Adrenal gland (tissue), 9 donors: ENCODE measurements at regions not wholly inside any gene's neighbourhood (a gene's known extent, or its start where the extent isn't known, plus 50 kb on each side); places are given as distances from the start of the nearest gene placed in this dataset.

Experiments used
- DNase-seq, 7 donors: peaks; one replicate each; pipeline ENCODE4 v3.0.0-alpha.2; 2019 to 2020
- H3K27ac ChIP-seq, 5 donors: fragments of 200-600 bp; sonication (generic) in 4 of 5; 1 replicate in 3 of 5; 2 replicates in 2 of 5; pipeline versions ENCODE4 v1.5.1 to v1.8.0; 2016 to 2020; ENCODE audit warnings: mild to moderate bottlenecking in 1 of 5
- H3K27me3 ChIP-seq: fragments of 200-600 bp; 2 replicates; pipeline ENCODE4 v1.8.0; 2021
- H3K36me3 ChIP-seq, 2 donors: fragments of 200-600 bp; replicated peaks in 1 of 2; 1 replicate in 1 of 2; 2 replicates in 1 of 2; pipeline versions ENCODE4 v1.5.1 to v1.8.0; 2018 to 2022
- H3K4me1 ChIP-seq, 2 donors: fragments of 200-600 bp; replicated peaks in 1 of 2; 1 replicate in 1 of 2; 2 replicates in 1 of 2; pipeline versions ENCODE4 v1.5.1 to v1.8.0; 2018 to 2021
- H3K4me3 ChIP-seq, 4 donors: fragments of 200-600 bp; sonication (generic) in 3 of 4; one replicate each; pipeline ENCODE4 v1.5.1; 2016 to 2018
- H3K9me3 ChIP-seq, 3 donors: fragments of 200-600 bp; sonication (generic) in 1 of 3; replicated peaks in 1 of 3; 1 replicate in 2 of 3; 2 replicates in 1 of 3; pipeline versions ENCODE4 v1.5.1 to v1.8.0; 2016 to 2021
- POLR2A ChIP-seq, 2 donors: fragments of 450-650 bp; IDR thresholded peaks; one replicate each; pipeline ENCODE4 v1.6.1; 2017; ENCODE audit warnings: antibody characterized with exemption in 2 of 2, mild to moderate bottlenecking in 2 of 2, moderate library complexity in 1 of 2
- WGBS, 4 donors: extraction: QIAGEN DNeasy Blood & Tissue Kit in 2 of 4; methylation state at CpG; one replicate each; pipeline versions ENCODE4 v1.1.5 to v1.1.7; 2013 to 2017; 5-methylcytosine and 5-hydroxymethylcytosine counted together
- intact Hi-C, 2 donors: fragments of 100-400 bp; cut with DNase I; formaldehyde crosslinking; loops; one replicate each; pipeline versions ENCODE4 v1.14.1 to v1.15.0; 2022 to 2023
- TF ChIP-seq, protein P1 (sequence below), 6 experiments: fragments of 450-650 bp in 4 of 6; fragments of 200-600 bp in 2 of 6; sonication (generic) in 1 of 6; IDR thresholded peaks; 1 replicate in 5 of 6; 2 replicates in 1 of 6; pipeline versions ENCODE4 v1.5.1 to v1.8.0; 2016 to 2021; ENCODE audit warnings: antibody characterized with exemption in 6 of 6, mild to moderate bottlenecking in 2 of 6, moderate library complexity in 1 of 6
- donor health status: healthy with polysubstance abuse.
- donor health status: Bipolar disorder and iron deficiency.
- donor health status: DM: yes; HTN: yes; CAD: no.
- donor health status: DM: no; HTN: no; CAD: no.
- donor health status: DM: no; HTN: no; CAD: no.

- no peaks in the 10 kb centered on the region for H3K36me3 ChIP-seq
- H3K9me3 ChIP-seq: no peaks in the 10 kb centered on the region
- DNase-seq: no peak
- no peaks in the 10 kb centered on the region for H3K4me1 ChIP-seq
- no peak for TF ChIP-seq POLR2A (IDR thresholded peaks at IDR 0.05)
- TF ChIP-seq, protein P1, sequence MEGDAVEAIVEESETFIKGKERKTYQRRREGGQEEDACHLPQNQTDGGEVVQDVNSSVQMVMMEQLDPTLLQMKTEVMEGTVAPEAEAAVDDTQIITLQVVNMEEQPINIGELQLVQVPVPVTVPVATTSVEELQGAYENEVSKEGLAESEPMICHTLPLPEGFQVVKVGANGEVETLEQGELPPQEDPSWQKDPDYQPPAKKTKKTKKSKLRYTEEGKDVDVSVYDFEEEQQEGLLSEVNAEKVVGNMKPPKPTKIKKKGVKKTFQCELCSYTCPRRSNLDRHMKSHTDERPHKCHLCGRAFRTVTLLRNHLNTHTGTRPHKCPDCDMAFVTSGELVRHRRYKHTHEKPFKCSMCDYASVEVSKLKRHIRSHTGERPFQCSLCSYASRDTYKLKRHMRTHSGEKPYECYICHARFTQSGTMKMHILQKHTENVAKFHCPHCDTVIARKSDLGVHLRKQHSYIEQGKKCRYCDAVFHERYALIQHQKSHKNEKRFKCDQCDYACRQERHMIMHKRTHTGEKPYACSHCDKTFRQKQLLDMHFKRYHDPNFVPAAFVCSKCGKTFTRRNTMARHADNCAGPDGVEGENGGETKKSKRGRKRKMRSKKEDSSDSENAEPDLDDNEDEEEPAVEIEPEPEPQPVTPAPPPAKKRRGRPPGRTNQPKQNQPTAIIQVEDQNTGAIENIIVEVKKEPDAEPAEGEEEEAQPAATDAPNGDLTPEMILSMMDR (IDR thresholded peaks at IDR 0.05): no peak
- intact Hi-C loops: no loop called here
- no peak overlapping the region for H3K4me3 ChIP-seq
- no peak overlapping the region for H3K27ac ChIP-seq
- no peaks in the 10 kb centered on the region for H3K27me3 ChIP-seq
These were observed 788.7 kb downstream of the EFNA5 start for GRCh38 chr5:106882035-106882434.

DNA sequence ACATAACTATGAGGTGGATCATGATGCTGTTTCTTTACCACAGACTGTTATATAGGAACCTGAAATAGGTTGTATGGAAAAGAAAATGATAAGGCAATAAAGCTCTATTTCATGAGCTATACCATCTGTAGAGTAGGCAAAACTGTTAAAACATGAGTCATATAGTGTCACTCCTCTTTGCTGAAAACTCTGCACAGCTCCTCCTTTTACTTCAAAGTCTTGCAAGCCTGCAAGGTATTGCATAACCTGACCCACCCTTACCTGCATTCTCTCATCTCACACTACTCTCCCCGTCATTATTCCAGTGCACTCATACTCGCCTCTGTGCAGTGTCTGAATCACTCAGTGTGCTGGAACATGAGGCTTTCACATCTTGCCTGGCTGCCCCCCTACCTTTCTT, 790.1 kb downstream of the EFNA5 start:
- 65 to 84% (median 75%) methylated on average over 2 of the region's 2 CpGs for WGBS, 4 donors
- no peaks in the 10 kb centered on the region for H3K36me3 ChIP-seq
- H3K27me3 ChIP-seq: no peaks in the 10 kb centered on the region
- H3K4me3 ChIP-seq: no peak overlapping the region
- TF ChIP-seq POLR2A (IDR thresholded peaks at IDR 0.05): no peak
- TF ChIP-seq, protein P1 (IDR thresholded peaks at IDR 0.05): no peak
- H3K4me1 ChIP-seq: no peaks in the 10 kb centered on the region
- intact Hi-C loops: no loop called here
- no peak overlapping the region for H3K27ac ChIP-seq
- DNase-seq: no peak
- no peaks in the 10 kb centered on the region for H3K9me3 ChIP-seq

DNA sequence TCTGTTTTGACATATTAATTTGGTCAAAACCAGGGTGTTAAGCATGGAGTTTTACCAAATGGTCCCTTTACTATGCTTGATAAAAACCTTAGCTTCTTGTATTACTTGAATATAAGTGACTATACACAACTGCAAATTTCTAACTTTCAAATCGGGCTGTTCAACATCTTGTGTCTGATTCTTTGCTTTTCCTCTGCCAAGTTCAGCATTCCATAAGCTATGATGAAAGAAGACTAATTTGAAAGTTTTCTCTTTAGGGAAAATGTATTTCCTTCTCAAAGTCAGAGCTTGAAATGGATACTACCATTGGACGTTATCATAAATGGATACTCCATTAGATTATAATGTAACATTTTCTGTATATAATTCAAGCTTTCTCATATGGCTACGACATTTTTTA, 792.9 kb downstream of the EFNA5 start:
- 74 to 83% (median 79%) methylated on average over 3 of the region's 3 CpGs for WGBS, 4 donors
- no peak overlapping the region for H3K27ac ChIP-seq
- intact Hi-C loops: no loop called here

GRCh38 chr5:106876665-106877194, 794.0 kb downstream of the EFNA5 start:
- intact Hi-C loops: no loop called here
- TF ChIP-seq, protein P1 (IDR thresholded peaks at IDR 0.05): no peak
- no peak for TF ChIP-seq POLR2A (IDR thresholded peaks at IDR 0.05)
- DNase-seq: no peak
- Histone ChIP-seq H3K27me3 (no peaks in the 10 kb centered on the region), H3K27ac (no peak overlapping the region), H3K9me3 (no peaks in the 10 kb centered on the region), H3K4me3 (no peak overlapping the region), H3K4me1 (no peaks in the 10 kb centered on the region), H3K36me3 (no peaks in the 10 kb centered on the region)
- 85 to 94% (median 89%) methylated on average over 7 of the region's 7 CpGs for WGBS, 4 donors

More for the DNA sequence above, 792.9 kb downstream of the EFNA5 start:
- no peaks in the 10 kb centered on the region for H3K9me3 ChIP-seq
- H3K36me3 ChIP-seq: no peaks in the 10 kb centered on the region
- DNase-seq: no peak
- no peaks in the 10 kb centered on the region for H3K27me3 ChIP-seq
- no peak overlapping the region for H3K4me3 ChIP-seq
- H3K4me1 ChIP-seq: no peaks in the 10 kb centered on the region
- TF ChIP-seq, protein P1 (IDR thresholded peaks at IDR 0.05): no peak
- no peak for TF ChIP-seq POLR2A (IDR thresholded peaks at IDR 0.05)
